WTC11 (cell line): ENCODE measurements at regions not wholly inside any gene's neighbourhood (a gene's known extent, or its start where the extent isn't known, plus 50 kb on each side); places are given as distances from the start of the nearest gene placed in this dataset.

Experiments
- CREB1 ChIP-seq: sonication (generic); formaldehyde crosslinking; IDR thresholded peaks from 2 replicates; pipeline ENCODE4 v1.8.0; 2023; ENCODE audit warnings: mild to moderate bottlenecking, missing genetic modification reagents
- CTCF ChIP-seq: fragments of 200-600 bp; IDR thresholded peaks from 2 replicates; pipeline ENCODE4 v1.8.0; 2022; ENCODE audit warnings: antibody characterized with exemption
- E2F4 ChIP-seq: sonication (generic); formaldehyde crosslinking; IDR thresholded peaks from 2 replicates; pipeline ENCODE4 v1.8.1; 2022; ENCODE audit warnings: low read depth, mild to moderate bottlenecking, moderate library complexity, missing genetic modification reagents, borderline replicate concordance
- E2F5 ChIP-seq: sonication (generic); formaldehyde crosslinking; IDR thresholded peaks from 2 replicates; pipeline ENCODE4 v1.8.1; 2022; ENCODE audit warnings: mild to moderate bottlenecking, moderate library complexity, missing genetic modification reagents
- ESRRA ChIP-seq: sonication (generic); formaldehyde crosslinking; IDR thresholded peaks from 2 replicates; pipeline ENCODE4 v1.8.1; 2022; ENCODE audit warnings: mild to moderate bottlenecking, missing genetic modification reagents, borderline replicate concordance
- JUN ChIP-seq: sonication (generic); formaldehyde crosslinking; IDR thresholded peaks from 2 replicates; pipeline ENCODE4 v1.8.0; 2023; ENCODE audit warnings: mild to moderate bottlenecking, missing genetic modification reagents
- NR1H2 ChIP-seq: sonication (generic); formaldehyde crosslinking; IDR thresholded peaks from 2 replicates; pipeline ENCODE4 v1.9.0; 2021; ENCODE audit warnings: mild to moderate bottlenecking, moderate library complexity, missing genetic modification reagents
- STAT6 ChIP-seq: sonication (generic); formaldehyde crosslinking; conservative IDR thresholded peaks from 2 replicates; pipeline ENCODE4 v1.8.1; 2023; ENCODE audit warnings: mild to moderate bottlenecking, low read depth, missing genetic modification reagents, moderate library complexity
- TCF7 ChIP-seq: sonication (generic); formaldehyde crosslinking; IDR thresholded peaks from 2 replicates; pipeline ENCODE4 v1.8.0; 2022; ENCODE audit warnings: mild to moderate bottlenecking, low read depth, missing genetic modification reagents, moderate library complexity
- ZMAT4 ChIP-seq: fragments of 250-450 bp; sonication (Bioruptor Pico); IDR thresholded peaks from 2 replicates; pipeline ENCODE4 v1.9.0; 2021; ENCODE audit warnings: mild to moderate bottlenecking
- ZNF263 ChIP-seq: sonication (generic); formaldehyde crosslinking; IDR thresholded peaks from 2 replicates; pipeline ENCODE4 v1.8.1; 2022; ENCODE audit warnings: low read depth, mild to moderate bottlenecking, moderate library complexity, missing genetic modification reagents
- ZSCAN18 ChIP-seq: fragments of 250-450 bp; sonication (Bioruptor Pico); IDR thresholded peaks from 2 replicates; pipeline ENCODE4 v2.1.2; 2022; ENCODE audit warnings: mild to moderate bottlenecking, moderate library complexity
- TF ChIP-seq, protein P1 (sequence below): sonication (generic); formaldehyde crosslinking; IDR thresholded peaks from 2 replicates; pipeline ENCODE4 v1.8.0; 2022; ENCODE audit warnings: mild to moderate bottlenecking, missing genetic modification reagents

DNA sequence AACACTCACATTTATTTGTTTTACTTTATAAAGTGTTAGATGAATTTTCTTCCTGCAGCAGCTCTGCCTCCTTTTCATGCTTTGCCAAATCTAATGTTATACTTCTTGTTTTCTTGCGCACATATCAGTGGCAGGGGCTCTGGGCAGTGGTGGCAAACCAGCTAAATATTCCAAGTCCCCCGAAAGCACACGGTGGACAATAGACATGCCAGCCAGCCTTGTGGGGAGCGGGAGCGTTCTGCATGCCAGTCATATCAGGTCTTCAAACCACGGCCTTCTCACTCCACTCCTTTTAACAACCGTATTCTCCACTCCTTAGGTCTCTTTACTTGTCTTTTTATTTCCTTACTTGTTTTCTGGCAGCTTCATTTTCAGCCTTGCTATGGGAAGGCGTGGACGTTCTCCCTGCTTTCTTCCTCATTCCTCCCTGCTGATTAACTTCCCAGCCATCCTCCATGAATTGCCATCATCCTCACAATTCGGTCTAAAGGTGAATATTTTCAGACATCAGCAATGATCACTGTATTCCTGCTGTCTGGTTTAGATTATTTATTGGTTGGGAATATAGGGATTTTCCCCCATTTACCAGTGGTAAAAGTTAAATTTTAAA, 77.1 kb upstream of the WASF3 start:
- TF ChIP-seq E2F5 (CRISPR knock-in tag), result no peak
- TF ChIP-seq ZSCAN18, result no peak
- no peak for TF ChIP-seq JUN (CRISPR knock-in tag)
- TF ChIP-seq ZMAT4 (CRISPR knock-in tag), result no peak
- TF ChIP-seq CTCF, result no peak
- no peak for TF ChIP-seq ESRRA (CRISPR knock-in tag)
- TF ChIP-seq, protein P1, sequence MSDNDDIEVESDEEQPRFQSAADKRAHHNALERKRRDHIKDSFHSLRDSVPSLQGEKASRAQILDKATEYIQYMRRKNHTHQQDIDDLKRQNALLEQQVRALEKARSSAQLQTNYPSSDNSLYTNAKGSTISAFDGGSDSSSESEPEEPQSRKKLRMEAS (CRISPR knock-in tag), result no peak
- TF ChIP-seq ZNF263 (CRISPR knock-in tag), result no peak
- TF ChIP-seq NR1H2 (CRISPR knock-in tag), result no peak
- no peak for TF ChIP-seq STAT6 (CRISPR knock-in tag)
- TF ChIP-seq E2F4, result no peak
- no peak for TF ChIP-seq TCF7 (CRISPR knock-in tag)
- TF ChIP-seq CREB1 (CRISPR knock-in tag), result no peak
